Activated naive CD4-positive, alpha-beta T cell treated with anti-CD3 and anti-CD28 coated beads, Interleukin-2, amount 50 U/mL, for 72 hours (primary cell): ENCODE measurements at regions not wholly inside any gene's neighbourhood (a gene's known extent, or its start where the extent isn't known, plus 50 kb on each side); places are given as distances from the start of the nearest gene placed in this dataset.
"Not testable (repeated sequence)": the region's sequence is repeated elsewhere in the genome, so short reads cannot be mapped to it uniquely, and the experiment has no call there.

ENCODE experiments used
- ATAC-seq, 2 donors: fragments of 150-1000 bp; cut with Tn5 transposase; 2 replicates each; pipeline ENCODE4 v1.10.0; 2021; ENCODE audit warnings: mild to moderate bottlenecking in 2 of 2, moderate library complexity in 2 of 2
- DNase-seq, 2 donors: peaks; one replicate each; pipeline ENCODE4 v3.0.0; 2021 to 2022; ENCODE audit warnings: low spot score in 2 of 2
- H3K27ac Mint-ChIP-seq, 2 donors: one replicate each; pipeline ENCODE4 v1.8.0; 2022; ENCODE audit warnings: mild to moderate bottlenecking in 2 of 2, mixed read lengths in 2 of 2
- H3K36me3 Mint-ChIP-seq, 2 donors: one replicate each; pipeline ENCODE4 v1.8.0; 2022; ENCODE audit warnings: mixed read lengths in 2 of 2
- H3K9me3 Mint-ChIP-seq, 2 donors: one replicate each; pipeline ENCODE4 v1.8.0; 2022; ENCODE audit warnings: mixed read lengths in 2 of 2

DNA sequence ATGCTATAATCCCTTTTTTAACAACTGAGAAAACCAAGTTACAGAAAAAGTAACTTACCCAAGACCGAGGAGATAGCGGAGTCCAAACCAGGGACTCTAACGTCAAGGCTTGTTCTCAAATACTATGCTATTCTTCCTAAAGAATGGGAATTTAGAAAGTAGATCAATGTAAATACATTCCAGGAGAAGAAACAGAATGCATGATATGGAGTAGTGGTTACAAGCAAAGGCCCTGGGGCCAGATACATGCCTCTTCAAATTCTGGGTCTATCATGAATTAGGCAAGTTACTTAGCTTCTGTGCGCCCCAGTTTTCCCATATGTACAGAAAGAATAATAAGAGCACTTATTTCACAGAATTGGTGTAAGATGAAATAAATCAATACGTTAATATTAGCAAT, 102.0 kb upstream of the CHMP2B start:
- DNase-seq (no peak), ATAC-seq (no peak)
- H3K36me3 Mint-ChIP-seq, result no peaks in the 10 kb centered on the region
- H3K27ac Mint-ChIP-seq, result no peak overlapping the region
- no peaks in the 10 kb centered on the region for H3K9me3 Mint-ChIP-seq

DNA sequence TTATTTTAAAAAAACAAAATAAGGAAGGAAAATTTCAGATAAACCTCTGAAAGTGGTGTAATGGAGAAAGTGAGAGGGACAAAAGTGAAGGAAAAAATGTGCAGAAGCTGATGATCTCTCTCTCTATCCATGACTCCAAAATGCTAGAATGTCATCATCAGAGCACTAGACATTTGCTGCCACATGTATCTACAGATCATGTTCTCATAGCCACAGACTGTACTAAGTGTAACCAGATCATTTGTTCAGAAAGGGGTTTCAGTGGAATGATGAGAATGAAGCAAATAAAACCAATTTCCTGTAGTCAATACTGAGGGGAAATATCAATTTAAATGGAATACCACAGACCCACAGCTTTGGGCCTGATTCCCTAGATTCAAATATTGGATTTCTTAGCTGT, 104.3 kb upstream of the CHMP2B start:
- DNase-seq (no peak), ATAC-seq (no peak)
- no peaks in the 10 kb centered on the region for H3K36me3 Mint-ChIP-seq
- H3K9me3 Mint-ChIP-seq, result no peaks in the 10 kb centered on the region
- no peak overlapping the region for H3K27ac Mint-ChIP-seq

DNA sequence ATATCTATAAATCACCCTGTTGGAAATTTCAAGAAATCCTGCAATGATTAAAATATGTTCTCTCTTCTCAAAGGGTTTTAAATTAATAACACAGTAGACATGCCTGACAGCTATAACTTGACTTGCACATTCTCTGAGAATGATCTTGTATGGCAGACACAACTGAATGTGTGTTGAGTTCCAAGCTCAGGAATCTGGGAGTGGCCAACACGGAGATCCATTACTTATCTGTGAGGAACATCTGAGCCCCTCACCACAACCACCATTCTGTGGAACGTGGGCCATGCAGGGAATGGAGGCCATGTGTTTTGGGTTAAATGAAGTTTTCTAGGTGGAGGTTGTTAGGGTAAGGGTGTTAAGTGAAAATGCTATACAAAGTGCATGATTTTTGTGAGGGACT, 105.3 kb upstream of the CHMP2B start:
- no peak for ATAC-seq
- DNase-seq, result no peak
- no peak overlapping the region for H3K27ac Mint-ChIP-seq
- H3K36me3 Mint-ChIP-seq, result no peaks in the 10 kb centered on the region
- no peaks in the 10 kb centered on the region for H3K9me3 Mint-ChIP-seq

DNA sequence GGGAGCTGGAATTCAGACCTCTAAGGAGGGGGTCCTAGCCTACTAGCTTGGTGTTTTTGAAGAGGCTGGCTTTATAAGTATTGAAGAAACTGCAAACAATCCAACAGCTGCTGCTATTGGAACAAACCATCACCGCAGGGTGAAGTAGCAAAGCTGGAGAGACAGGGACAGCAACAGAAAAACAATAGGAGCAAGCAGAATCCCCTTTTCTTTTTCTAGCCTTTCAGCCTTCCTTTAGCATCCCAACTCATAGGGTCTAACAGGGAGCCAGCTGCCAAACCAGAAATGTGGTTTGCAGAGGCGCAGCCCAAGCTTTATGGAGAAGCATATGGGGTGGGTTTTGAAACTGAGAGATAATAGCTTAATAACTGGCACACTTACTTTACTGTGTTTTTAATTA, 106.2 kb upstream of the CHMP2B start:
- H3K27ac Mint-ChIP-seq, result no peak overlapping the region
- no peak for DNase-seq
- no peaks in the 10 kb centered on the region for H3K9me3 Mint-ChIP-seq
- ATAC-seq, result no peak
- no peaks in the 10 kb centered on the region for H3K36me3 Mint-ChIP-seq

DNA sequence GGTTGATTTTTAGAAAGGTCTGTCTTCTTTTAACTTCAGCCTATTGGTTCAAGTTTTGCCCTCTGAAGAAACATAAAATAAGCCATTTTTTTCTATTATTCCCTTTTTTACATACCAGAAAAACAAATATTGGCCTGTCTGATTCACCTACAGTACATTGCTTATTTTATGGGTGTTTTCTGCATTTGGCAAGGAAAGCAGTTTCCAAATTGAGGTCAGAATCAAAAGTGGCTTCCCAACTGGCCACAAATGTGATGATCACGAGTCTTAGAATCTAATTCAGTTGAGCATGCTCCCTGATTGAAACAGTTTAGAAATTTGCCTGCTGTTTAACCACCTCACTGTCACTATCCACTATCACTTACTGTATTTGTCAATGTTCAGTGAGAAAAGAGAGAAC, 106.9 kb upstream of the CHMP2B start:
- Mint-ChIP-seq H3K27ac (no peak overlapping the region), H3K9me3 (no peaks in the 10 kb centered on the region), H3K36me3 (no peaks in the 10 kb centered on the region)
- ATAC-seq, result no peak
- no peak for DNase-seq

DNA sequence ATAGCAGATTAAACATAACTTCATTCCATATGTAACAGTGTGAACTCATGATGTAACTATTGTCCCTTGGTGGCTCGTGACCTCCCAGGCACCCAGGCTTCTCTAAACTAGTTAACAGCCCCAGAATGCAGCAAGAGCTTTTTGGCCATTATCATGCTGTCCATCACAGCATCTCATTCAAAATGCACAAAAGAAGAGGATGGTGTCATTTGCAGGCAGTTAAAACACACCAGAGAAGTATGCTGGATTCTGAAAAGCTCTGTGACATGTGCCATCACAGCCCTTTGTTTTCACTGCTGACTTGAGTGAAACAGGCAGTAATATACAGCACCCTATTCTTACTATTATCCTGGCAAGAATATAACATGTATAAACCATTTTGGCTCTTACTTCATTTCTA, 117.6 kb upstream of the CHMP2B start:
- no peak overlapping the region for H3K27ac Mint-ChIP-seq
- DNase-seq (no peak), ATAC-seq (no peak)
- H3K9me3 Mint-ChIP-seq, result peaks cover 4 to 12% of the 10 kb centered on the region in 2 donors
- H3K36me3 Mint-ChIP-seq, result no peaks in the 10 kb centered on the region

DNA sequence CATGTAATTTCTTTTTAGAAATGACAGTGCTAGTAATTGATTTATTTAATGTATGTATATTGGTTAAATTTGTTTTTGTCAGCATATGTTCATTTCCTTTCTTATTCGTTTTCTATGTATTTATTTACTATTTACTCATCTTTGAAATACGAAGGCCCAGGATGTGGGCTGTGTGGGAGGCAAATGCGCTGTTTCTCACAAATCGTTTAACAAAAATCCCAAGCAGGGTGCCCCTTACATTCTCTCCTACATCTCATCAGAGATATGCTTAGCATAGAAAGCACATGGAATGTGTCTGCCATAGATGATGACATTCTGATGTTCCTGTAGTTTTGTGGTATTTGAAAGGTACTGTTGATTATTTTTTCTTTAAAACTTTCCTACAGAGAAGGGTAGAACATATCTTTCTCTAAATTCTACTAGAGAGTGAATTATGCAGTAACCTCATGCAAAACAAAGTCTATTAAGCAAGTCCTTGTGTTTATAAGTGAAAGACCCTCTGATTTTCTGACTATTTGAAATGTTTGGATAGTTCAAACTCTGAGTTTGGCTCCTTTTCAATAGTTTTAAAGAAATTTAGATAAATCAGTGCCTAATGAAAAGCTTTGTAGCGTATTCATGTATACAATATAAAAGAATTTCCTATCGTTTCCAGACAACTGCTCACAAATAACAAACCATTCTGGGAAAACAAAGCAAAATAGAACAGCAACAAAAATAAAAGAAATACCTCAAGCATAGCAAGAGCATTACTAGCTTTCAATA, 111.1 kb upstream of the VGLL3 start:
- Mint-ChIP-seq H3K36me3 (no peaks in the 10 kb centered on the region), H3K27ac (no peak overlapping the region), H3K9me3 (peaks cover 0 to 5% of the 10 kb centered on the region in 2 donors)
- DNase-seq (no peak), ATAC-seq (no peak)

DNA sequence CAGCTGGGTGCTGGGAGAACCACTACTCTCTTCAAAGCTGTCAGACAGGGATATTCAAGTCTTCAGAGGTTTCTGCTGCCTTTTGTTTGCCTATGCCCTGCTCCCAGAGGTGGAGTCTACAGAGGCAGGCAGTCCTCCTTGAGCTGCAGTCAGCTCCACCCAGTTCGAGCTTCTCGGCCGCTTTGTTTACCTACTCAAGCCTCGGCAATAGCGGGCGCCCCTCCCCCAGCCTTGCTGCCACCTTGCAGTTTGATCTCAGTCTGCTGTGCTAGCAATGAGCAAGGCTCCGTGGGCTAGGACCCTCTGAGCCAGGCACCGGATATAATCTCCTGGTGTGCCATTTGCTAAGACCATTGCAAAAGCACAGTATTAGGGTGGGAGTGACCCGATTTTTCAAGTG, 106.8 kb upstream of the VGLL3 start:
- not testable (repeated sequence) for H3K36me3 Mint-ChIP-seq

DNA sequence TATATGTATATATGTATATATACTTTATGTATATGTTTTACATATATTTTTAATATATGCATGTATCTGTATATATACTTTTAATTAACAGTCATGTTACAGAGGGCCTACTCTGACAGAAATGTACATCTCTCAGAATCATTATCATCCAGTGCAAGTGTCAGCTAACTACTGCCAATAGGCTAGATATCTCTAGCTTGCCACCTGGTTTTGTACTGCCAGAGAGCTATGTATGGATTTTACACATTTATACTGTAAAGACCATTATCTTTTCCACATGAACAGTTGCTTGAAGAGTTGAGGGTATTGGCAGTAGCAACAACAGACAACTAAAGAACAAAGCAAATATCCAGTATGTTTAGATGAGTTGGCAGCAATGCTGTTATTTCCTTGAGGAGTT, 99.7 kb upstream of the VGLL3 start:
- DNase-seq (no peak), ATAC-seq (no peak)
- Mint-ChIP-seq H3K9me3 (peaks cover 4 to 6% of the 10 kb centered on the region in 2 donors), H3K36me3 (no peaks in the 10 kb centered on the region), H3K27ac (no peak overlapping the region)

More for the DNA sequence above, 106.8 kb upstream of the VGLL3 start:
- ATAC-seq, H3K9me3 Mint-ChIP-seq, DNase-seq, H3K27ac Mint-ChIP-seq: not testable (repeated sequence)

DNA sequence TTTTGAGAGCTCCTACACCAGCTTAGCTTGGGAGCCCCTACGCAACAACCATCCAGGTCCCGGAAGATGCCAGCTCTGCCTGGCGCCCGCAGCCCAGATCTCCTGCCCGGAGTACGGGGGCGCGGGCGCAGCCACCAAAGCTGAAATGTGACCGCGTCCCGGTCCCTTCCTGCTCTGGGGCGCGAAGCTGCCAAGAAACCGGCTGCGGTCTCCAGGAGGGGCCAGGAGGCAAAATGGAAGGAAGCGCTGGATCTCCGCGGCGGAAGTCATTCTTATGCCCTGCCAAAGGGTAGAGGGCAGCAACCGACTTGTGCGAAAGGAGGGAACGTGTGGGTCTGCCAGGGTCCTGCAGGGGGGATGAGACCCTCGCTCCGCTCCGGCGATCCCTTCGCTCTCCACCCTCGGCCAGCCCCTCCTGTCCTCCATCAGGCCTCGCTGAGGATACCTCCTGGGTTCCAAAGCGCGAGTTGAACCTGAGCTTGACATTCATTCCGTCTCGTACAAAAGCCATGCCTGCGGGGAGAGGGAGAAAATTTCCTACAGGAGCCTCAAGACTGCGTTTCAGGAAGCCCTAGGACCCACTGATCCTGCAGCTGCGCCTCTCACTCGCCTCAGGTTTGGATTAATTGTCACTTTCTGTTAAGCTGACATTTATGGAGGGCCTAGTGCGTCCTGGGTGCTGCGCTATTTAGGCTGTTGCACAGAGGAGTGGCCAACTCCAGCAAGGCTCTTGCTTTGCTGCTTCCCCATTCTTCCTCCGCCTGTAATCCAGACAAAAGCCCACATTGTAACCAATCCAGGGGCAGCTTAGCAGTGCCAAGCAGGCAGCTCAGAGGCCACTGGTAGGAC, 98.3 kb upstream of the VGLL3 start:
- Mint-ChIP-seq H3K9me3 (no peaks in the 10 kb centered on the region), H3K27ac (no peak overlapping the region)

DNA sequence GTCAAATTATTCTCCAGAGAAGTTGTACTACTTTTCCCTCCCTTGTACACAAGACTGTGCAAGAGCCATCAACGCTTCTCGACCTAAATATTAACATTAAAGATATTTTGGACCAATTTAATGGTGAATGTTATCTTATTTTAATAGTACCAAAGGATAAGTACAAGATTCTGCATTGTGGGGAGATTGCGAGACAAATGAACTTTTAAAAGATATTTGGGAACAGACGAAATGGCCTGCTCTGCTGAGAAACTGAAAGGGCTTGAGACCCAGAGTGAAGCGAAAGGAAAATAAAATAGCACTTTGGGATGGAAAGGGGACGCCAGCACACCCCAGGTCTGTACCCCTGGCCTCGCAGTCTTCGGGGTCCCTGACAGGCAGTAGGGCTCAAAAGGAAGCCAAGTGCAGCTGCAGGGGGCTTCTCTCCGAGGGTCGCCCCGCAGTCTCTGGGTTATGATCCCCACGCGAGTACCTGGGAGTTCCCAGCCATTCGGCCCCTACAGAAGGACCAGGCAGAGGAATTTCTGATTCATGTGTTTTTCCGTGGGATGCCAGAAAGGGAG, 97.6 kb upstream of the VGLL3 start:
- ATAC-seq, result no peak

More for the DNA sequence above, 98.3 kb upstream of the VGLL3 start:
- peak; percentile 48 to 55 for ATAC-seq
- H3K36me3 Mint-ChIP-seq, result no peaks in the 10 kb centered on the region
- peak in 1 of 2 donors; percentile 3 for DNase-seq

DNA sequence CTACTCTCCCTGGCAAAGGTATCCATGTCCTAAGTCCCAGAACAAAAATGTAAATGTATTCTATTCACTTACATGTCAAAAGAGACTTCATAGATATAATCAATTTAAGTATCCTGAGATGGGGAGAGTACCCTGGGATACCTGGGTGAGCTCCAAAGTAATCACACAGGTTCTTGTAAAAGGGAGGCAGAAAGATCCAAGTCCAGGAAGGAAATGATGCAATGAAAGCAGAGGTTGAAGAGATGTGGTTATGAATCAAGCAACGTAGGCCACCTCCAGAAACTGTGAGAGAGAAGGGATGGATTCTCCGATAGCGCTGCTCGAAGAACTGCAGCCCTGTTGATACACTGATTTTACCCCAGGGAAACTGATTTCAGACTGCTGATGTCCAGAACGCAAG, 93.9 kb upstream of the VGLL3 start:
- DNase-seq, result no peak
- Mint-ChIP-seq H3K36me3 (no peaks in the 10 kb centered on the region), H3K27ac (no peak overlapping the region), H3K9me3 (peaks cover 0 to 4% of the 10 kb centered on the region in 2 donors)
- peak in 1 of 2 donors; percentile 35 for ATAC-seq

More for the DNA sequence above, 97.6 kb upstream of the VGLL3 start:
- no peak for DNase-seq
- Mint-ChIP-seq H3K9me3 (peaks cover 0 to 4% of the 10 kb centered on the region in 2 donors), H3K27ac (no peak overlapping the region), H3K36me3 (no peaks in the 10 kb centered on the region)

DNA sequence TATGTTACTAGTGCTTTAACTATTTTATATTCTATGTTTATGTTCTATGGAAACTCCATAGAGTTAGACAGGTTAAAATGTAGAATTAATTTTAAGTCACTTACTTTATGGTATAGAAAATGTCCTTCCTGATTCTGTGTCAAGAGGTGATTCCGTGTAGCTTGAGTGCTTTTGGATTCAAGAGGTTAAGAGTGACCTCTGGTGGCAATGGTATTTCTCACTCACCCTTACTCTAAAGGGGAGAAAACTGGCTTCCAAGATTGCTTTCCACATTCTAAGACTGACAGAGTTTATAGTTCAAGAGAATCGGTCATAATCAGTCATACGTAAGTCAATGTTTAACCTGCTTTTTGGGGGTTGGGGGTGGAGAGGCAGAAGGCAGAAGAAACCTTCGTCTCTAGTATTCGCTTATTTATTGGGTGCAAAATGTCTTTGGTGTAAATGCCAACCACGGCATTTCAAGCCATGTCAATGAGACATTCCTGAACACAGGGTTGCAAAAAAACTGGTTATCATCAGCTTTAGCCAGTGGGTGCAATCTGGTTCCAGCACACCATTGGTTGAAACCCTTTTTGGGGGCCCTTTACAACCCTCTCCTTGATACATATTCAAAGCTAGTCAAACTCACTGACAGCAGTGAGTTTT, 92.0 kb upstream of the VGLL3 start:
- no peak for DNase-seq

DNA sequence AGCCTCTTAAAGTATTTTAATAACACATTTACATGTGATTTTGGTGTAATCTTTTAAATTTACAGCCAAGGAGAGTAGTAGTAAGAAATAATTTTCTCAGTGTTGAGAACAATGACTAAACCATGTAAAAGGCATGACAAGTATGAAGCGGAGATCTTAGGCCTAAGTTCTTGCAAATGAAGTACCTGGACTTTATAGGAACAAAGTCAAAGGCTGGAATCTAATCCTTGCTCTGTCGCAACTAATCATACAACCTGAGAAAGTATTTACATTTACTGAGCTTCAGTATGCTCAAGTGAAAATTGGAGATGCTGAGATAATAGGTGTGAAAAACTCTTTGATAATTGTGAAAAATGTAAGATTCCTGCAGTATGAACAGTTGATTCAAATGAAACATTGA, 86.4 kb upstream of the VGLL3 start:
- H3K36me3 Mint-ChIP-seq, result no peaks in the 10 kb centered on the region
- H3K9me3 Mint-ChIP-seq, result no peaks in the 10 kb centered on the region
- no peak for DNase-seq
- H3K27ac Mint-ChIP-seq, result no peak overlapping the region
- ATAC-seq, result no peak

More for the DNA sequence above, 92.0 kb upstream of the VGLL3 start:
- no peak for ATAC-seq
- Mint-ChIP-seq H3K36me3 (no peaks in the 10 kb centered on the region), H3K9me3 (peaks cover 0 to 4% of the 10 kb centered on the region in 2 donors), H3K27ac (no peak overlapping the region)

DNA sequence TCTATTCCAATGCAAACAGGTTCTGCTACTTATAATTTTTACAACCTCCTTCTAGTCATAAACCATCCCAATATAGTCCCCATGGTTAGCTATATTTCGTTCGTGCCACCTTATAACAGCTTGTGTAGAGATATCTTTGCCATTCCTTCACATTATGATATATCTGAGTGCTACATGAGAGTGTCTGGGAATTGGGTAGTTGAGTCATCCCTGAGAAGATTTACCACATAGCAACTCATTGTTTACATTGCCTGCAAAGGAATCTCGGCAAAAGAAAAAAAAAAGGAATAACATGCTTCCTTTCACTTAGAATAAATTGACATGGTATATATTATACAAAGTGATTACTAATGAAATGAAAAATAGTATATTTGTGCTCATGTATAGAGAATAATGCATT, 86.0 kb upstream of the VGLL3 start:
- no peak for DNase-seq
- Mint-ChIP-seq H3K27ac (no peak overlapping the region), H3K36me3 (no peaks in the 10 kb centered on the region), H3K9me3 (no peaks in the 10 kb centered on the region)
- no peak for ATAC-seq

DNA sequence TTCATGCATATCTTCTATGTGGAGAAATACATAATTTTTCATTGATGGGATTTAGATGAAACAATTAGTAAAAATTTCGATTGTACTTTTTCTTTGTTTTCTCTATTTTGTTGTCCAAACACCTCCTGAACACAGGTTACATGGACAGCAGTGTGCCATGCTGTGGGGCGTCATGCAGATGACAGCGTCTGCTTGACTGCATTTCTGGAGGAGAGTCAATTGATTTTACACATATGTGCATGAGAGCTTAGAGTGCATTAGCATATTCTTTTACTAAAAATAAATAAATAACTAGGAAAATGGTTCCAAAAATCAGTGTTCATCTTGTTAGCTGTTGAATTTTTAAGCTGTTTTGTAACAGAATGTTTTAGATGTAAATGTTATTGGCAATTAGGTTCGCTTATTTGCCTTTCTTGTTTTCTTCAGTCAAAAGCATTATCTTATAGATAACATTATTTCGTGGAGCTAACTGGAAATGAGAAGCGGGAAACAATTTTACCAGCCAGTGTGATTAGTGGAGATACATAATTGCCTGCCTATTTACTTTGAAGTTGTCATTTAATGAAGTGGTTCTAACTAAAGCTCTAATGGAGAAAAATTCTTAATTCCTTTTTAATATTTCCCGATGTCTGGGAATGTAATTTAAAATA, 82.7 kb upstream of the VGLL3 start:
- Mint-ChIP-seq H3K36me3 (no peaks in the 10 kb centered on the region), H3K9me3 (no peaks in the 10 kb centered on the region), H3K27ac (no peak overlapping the region)
- ATAC-seq (no peak), DNase-seq (no peak)
